ENCODE measurements at regions not wholly inside any gene's neighbourhood (a gene's known extent, or its start where the extent isn't known, plus 50 kb on each side); places are given as distances from the start of the nearest gene placed in this dataset.
A peak's percentile ranks its signal among the peaks of the same experiment; 100 is the strongest.

DNA sequence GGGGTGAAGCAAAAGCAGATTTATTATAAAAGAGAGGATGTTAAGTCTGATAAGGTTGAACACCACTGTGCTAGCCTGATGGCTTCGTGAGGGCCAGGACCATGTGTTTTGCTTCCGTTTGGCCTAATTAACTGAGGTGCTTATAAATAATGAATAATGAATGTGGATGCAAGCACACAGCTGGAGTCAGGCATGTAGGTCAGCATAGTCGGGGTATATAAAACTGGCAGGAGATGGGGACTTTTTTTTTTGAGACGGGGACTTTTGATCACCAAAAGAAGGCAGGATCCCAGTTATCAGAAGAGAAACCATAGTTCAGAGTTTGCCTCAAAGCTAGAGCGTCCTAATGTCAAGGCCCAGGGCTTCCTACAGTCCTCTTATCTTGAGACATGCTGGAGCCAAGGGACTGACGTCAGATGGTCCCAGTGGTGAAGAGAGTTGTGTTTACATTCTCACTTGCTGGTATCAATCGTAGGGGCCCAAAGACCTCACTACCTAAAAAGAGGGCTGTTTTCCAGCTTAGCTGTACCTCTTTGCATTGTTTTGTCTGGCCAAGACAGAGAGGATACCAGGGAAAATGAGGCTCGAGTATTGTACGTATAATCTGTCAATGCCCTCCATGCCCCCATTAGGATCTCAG lies 50.4 kb downstream of the RTL9 start:
- DNase-seq (no peak), ATAC-seq (no peak)
- Histone ChIP-seq H3K27ac (no peak overlapping the region), H3K36me3 (no peaks in the 10 kb centered on the region), H3K4me3 (no peak overlapping the region), H3K9me3 (no peaks in the 10 kb centered on the region), H3K4me1 (no peaks in the 10 kb centered on the region), H3K27me3 (no peaks in the 10 kb centered on the region)
- TF ChIP-seq, protein P1, sequence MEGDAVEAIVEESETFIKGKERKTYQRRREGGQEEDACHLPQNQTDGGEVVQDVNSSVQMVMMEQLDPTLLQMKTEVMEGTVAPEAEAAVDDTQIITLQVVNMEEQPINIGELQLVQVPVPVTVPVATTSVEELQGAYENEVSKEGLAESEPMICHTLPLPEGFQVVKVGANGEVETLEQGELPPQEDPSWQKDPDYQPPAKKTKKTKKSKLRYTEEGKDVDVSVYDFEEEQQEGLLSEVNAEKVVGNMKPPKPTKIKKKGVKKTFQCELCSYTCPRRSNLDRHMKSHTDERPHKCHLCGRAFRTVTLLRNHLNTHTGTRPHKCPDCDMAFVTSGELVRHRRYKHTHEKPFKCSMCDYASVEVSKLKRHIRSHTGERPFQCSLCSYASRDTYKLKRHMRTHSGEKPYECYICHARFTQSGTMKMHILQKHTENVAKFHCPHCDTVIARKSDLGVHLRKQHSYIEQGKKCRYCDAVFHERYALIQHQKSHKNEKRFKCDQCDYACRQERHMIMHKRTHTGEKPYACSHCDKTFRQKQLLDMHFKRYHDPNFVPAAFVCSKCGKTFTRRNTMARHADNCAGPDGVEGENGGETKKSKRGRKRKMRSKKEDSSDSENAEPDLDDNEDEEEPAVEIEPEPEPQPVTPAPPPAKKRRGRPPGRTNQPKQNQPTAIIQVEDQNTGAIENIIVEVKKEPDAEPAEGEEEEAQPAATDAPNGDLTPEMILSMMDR (IDR thresholded peaks at IDR 0.05): no peak
- intact Hi-C loops (cut with DNase I): no loop called here

DNA sequence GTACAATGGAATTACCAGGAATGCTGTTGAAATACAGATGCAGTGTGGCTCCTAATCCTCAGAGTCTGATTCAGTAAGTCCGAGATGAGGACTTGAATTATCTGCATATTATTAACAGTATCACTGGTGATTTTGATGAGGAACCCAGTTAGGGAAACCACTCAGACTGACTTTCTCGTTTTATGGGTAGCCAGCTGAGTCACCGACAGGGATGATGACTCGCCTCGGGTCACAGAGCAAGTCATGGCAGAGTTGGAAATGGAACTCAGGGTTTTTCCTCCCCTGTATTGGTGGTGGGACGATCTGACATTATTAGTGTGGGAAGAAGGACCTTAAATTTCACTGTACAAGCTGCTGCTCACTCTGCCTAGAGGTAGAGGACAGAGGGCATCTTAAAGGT lies 51.3 kb downstream of the RTL9 start:
- Histone ChIP-seq H3K36me3 (no peaks in the 10 kb centered on the region), H3K4me3 (no peak overlapping the region)
- intact Hi-C loops (cut with DNase I): loop anchor here (10.0 kb wide), 1 partner anchor 255 kb away; no protein-coding TSS in a partner anchor

DNA sequence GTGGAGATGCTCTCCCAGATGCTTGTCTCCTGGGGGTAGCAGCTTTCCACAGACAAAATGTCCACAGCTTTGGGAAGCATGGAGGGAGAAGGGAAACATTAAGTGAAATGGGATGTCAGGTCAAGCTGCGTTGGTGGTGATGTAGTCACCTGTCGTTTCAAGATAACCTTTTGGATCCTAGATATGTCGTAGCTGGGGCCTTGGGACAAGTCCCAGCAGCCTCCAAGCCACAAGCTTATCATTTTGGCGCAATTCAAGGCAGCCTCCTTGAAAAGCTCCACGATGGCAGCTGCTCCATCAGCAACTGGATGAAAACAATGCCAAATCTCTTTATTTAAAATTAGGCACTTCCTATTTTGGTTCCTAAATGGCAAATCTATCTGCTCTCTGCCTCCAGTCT lies 52.0 kb downstream of the RTL9 start:
- no peaks in the 10 kb centered on the region for H3K27me3 ChIP-seq
- H3K9me3 ChIP-seq: no peaks in the 10 kb centered on the region
- no peak overlapping the region for H3K27ac ChIP-seq
- DNase-seq (no peak), ATAC-seq (no peak)
- no peaks in the 10 kb centered on the region for H3K36me3 ChIP-seq
- intact Hi-C loops (cut with DNase I): loop anchor here (10.0 kb wide), 1 partner anchor 256 kb away; no protein-coding TSS in a partner anchor
- TF ChIP-seq, protein P1 (IDR thresholded peaks at IDR 0.05): no peak
- no peak overlapping the region for H3K4me3 ChIP-seq
- H3K4me1 ChIP-seq: no peaks in the 10 kb centered on the region

More for the DNA sequence above, 51.3 kb downstream of the RTL9 start:
- no peaks in the 10 kb centered on the region for H3K4me1 ChIP-seq
- no peak overlapping the region for H3K27ac ChIP-seq
- TF ChIP-seq, protein P1 (IDR thresholded peaks at IDR 0.05): no peak
- DNase-seq (no peak), ATAC-seq (no peak)
- H3K9me3 ChIP-seq: no peaks in the 10 kb centered on the region
- H3K27me3 ChIP-seq: no peaks in the 10 kb centered on the region

DNA sequence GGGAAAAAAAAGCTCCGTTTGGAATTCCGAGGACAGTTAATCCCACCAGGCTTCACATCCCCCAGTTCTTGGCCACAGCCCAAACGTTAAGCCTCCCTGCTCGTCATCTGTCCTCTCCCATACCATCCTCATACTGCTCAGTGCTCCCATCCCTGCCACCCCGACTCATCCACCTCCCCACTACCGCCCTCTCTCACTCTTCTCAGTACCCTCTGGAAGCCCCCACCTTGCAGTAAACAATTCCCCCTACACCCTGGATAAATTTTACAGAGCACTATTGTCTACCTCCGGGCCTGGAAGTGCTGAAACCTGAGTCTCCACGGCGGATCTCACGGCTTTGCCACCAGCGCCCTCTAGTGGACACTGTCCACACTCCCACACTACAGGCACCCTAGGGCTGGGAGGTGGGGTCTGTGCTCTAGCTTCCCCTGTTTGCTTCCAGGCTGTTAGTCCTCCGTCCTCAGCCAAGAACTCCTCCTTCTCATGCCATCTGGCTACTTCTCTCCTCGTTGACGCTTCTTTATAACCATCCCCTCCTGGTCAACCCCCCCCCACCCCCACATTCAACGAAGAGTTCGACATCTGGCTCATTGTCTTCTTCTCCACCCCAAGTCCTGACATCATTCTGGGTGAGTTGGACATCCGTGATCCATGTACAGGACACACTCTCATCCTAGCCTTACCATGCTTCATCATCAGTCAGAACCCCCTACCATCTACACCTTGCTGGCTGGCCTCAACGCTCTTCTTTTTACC lies 54.5 kb downstream of the RTL9 start:
- Histone ChIP-seq H3K4me1 (no peaks in the 10 kb centered on the region), H3K36me3 (no peaks in the 10 kb centered on the region), H3K4me3 (no peak overlapping the region), H3K27ac (no peak overlapping the region), H3K27me3 (no peaks in the 10 kb centered on the region), H3K9me3 (no peaks in the 10 kb centered on the region)
- TF ChIP-seq, protein P1 (IDR thresholded peaks at IDR 0.05): peak; percentile 77
- DNase-seq: peak; percentile 72
- intact Hi-C loops (cut with DNase I): loop anchor here (10.0 kb wide), 1 partner anchor 258 kb away; no protein-coding TSS in a partner anchor
- ATAC-seq: peak; percentile 96

DNA sequence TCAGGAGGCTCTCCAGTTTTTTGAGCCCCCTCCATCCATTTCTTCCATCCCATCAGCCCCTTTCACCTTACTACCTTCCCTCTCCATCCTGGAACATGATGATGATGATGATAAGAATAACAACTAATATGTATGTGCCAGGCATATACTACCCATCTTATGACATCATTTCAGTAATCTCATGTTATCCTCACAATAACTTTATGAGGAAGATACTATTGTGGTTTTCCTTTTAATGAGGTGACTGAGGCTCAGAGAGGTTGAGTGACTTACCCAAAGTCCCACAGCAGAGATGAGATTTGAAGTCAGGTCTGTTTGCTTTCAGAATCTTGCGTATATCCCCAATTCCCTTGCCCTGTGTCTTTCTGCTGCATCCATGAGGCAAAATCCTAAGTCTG lies 55.1 kb downstream of the RTL9 start:
- no peak for ATAC-seq
- TF ChIP-seq, protein P1 (IDR thresholded peaks at IDR 0.05): no peak
- no peak for DNase-seq
- Histone ChIP-seq H3K4me1 (no peaks in the 10 kb centered on the region), H3K27me3 (no peaks in the 10 kb centered on the region), H3K36me3 (no peaks in the 10 kb centered on the region), H3K27ac (no peak overlapping the region), H3K4me3 (no peak overlapping the region), H3K9me3 (no peaks in the 10 kb centered on the region)
- intact Hi-C loops (cut with DNase I): loop anchor here (10.0 kb wide), 1 partner anchor 259 kb away; no protein-coding TSS in a partner anchor
